ENCODE measurements at regions not wholly inside any gene's neighbourhood (a gene's known extent, or its start where the extent isn't known, plus 50 kb on each side); places are given as distances from the start of the nearest gene placed in this dataset.

GRCh38 chr6:168967281-168967925 lies 286.2 kb downstream of the THBS2 start:
- no peaks in the 10 kb centered on the region for H3K9me3 ChIP-seq (ENCODE audit: control insufficient read depth in 2 of 2, low read length in 2 of 2)
- H3K4me1 ChIP-seq (ENCODE audit: control insufficient read depth, insufficient read depth, low read length): peaks cover 2% of the 10 kb centered on the region
- no peak overlapping the region for H3K4me3 ChIP-seq (ENCODE audit: low read length in 2 of 2)
- H3K9ac ChIP-seq (ENCODE audit: low read length in 2 of 2): no peak overlapping the region
- H3K27me3 ChIP-seq (ENCODE audit: control insufficient read depth in 1 of 2, insufficient read depth in 2 of 2, low read length in 2 of 2): no peaks in the 10 kb centered on the region
- H3K27ac ChIP-seq (ENCODE audit: low read length): no peak overlapping the region
- H3K36me3 ChIP-seq (ENCODE audit: control insufficient read depth in 2 of 2, insufficient read depth in 2 of 2, low read length in 2 of 2): no peaks in the 10 kb centered on the region

- no peak overlapping the region for H3K27ac ChIP-seq (ENCODE audit: low read length)
- H3K27me3 ChIP-seq (ENCODE audit: control insufficient read depth in 1 of 2, insufficient read depth in 2 of 2, low read length in 2 of 2): no peaks in the 10 kb centered on the region
- no peak overlapping the region for H3K4me3 ChIP-seq (ENCODE audit: low read length in 2 of 2)
- no peaks in the 10 kb centered on the region for H3K36me3 ChIP-seq (ENCODE audit: control insufficient read depth in 2 of 2, insufficient read depth in 2 of 2, low read length in 2 of 2)
- peaks cover 10% of the 10 kb centered on the region for H3K4me1 ChIP-seq (ENCODE audit: control insufficient read depth, insufficient read depth, low read length)
- H3K9ac ChIP-seq (ENCODE audit: low read length in 2 of 2): no peak overlapping the region
- no peaks in the 10 kb centered on the region for H3K9me3 ChIP-seq (ENCODE audit: control insufficient read depth in 2 of 2, low read length in 2 of 2)
Observed at GRCh38 chr6:168964138-168964835, 289.4 kb downstream of the THBS2 start.

- Histone ChIP-seq H3K9me3 (ENCODE audit: control insufficient read depth in 2 of 2, low read length in 2 of 2) (no peaks in the 10 kb centered on the region), H3K27ac (ENCODE audit: low read length) (no peak overlapping the region), H3K4me3 (ENCODE audit: low read length in 2 of 2) (no peak overlapping the region), H3K4me1 (ENCODE audit: control insufficient read depth, insufficient read depth, low read length) (peaks cover 8% of the 10 kb centered on the region), H3K27me3 (ENCODE audit: control insufficient read depth in 1 of 2, insufficient read depth in 2 of 2, low read length in 2 of 2) (no peaks in the 10 kb centered on the region), H3K9ac (ENCODE audit: low read length in 2 of 2) (no peak overlapping the region), H3K36me3 (ENCODE audit: control insufficient read depth in 2 of 2, insufficient read depth in 2 of 2, low read length in 2 of 2) (no peaks in the 10 kb centered on the region)
Observed at GRCh38 chr6:168962886-168963285, 290.8 kb downstream of the THBS2 start.

GRCh38 chr6:168961264-168961656 lies 292.4 kb downstream of the THBS2 start:
- no peak overlapping the region for H3K9ac ChIP-seq (ENCODE audit: low read length in 2 of 2)
- H3K9me3 ChIP-seq (ENCODE audit: control insufficient read depth in 2 of 2, low read length in 2 of 2): no peaks in the 10 kb centered on the region
- H3K4me3 ChIP-seq (ENCODE audit: low read length in 2 of 2): no peak overlapping the region
- no peaks in the 10 kb centered on the region for H3K36me3 ChIP-seq (ENCODE audit: control insufficient read depth in 2 of 2, insufficient read depth in 2 of 2, low read length in 2 of 2)
- no peaks in the 10 kb centered on the region for H3K27me3 ChIP-seq (ENCODE audit: control insufficient read depth in 1 of 2, insufficient read depth in 2 of 2, low read length in 2 of 2)
- H3K27ac ChIP-seq (ENCODE audit: low read length): no peak overlapping the region
- H3K4me1 ChIP-seq (ENCODE audit: control insufficient read depth, insufficient read depth, low read length): peaks cover 10% of the 10 kb centered on the region

GRCh38 chr6:168960551-168961263 lies 292.9 kb downstream of the THBS2 start:
- Histone ChIP-seq H3K4me3 (ENCODE audit: low read length in 2 of 2) (no peak overlapping the region), H3K9ac (ENCODE audit: low read length in 2 of 2) (no peak overlapping the region), H3K36me3 (ENCODE audit: control insufficient read depth in 2 of 2, insufficient read depth in 2 of 2, low read length in 2 of 2) (no peaks in the 10 kb centered on the region), H3K27ac (ENCODE audit: low read length) (no peak overlapping the region), H3K9me3 (ENCODE audit: control insufficient read depth in 2 of 2, low read length in 2 of 2) (no peaks in the 10 kb centered on the region), H3K4me1 (ENCODE audit: control insufficient read depth, insufficient read depth, low read length) (peaks cover 12% of the 10 kb centered on the region), H3K27me3 (ENCODE audit: control insufficient read depth in 1 of 2, insufficient read depth in 2 of 2, low read length in 2 of 2) (no peaks in the 10 kb centered on the region)

GRCh38 chr6:168959696-168960095 lies 293.9 kb downstream of the THBS2 start:
- H3K4me1 ChIP-seq (ENCODE audit: control insufficient read depth, insufficient read depth, low read length): peaks cover 12% of the 10 kb centered on the region
- H3K4me3 ChIP-seq (ENCODE audit: low read length in 2 of 2): no peak overlapping the region
- no peaks in the 10 kb centered on the region for H3K9me3 ChIP-seq (ENCODE audit: control insufficient read depth in 2 of 2, low read length in 2 of 2)
- no peak overlapping the region for H3K27ac ChIP-seq (ENCODE audit: low read length)
- no peak overlapping the region for H3K9ac ChIP-seq (ENCODE audit: low read length in 2 of 2)
- H3K27me3 ChIP-seq (ENCODE audit: control insufficient read depth in 1 of 2, insufficient read depth in 2 of 2, low read length in 2 of 2): no peaks in the 10 kb centered on the region
- H3K36me3 ChIP-seq (ENCODE audit: control insufficient read depth in 2 of 2, insufficient read depth in 2 of 2, low read length in 2 of 2): no peaks in the 10 kb centered on the region

DNA sequence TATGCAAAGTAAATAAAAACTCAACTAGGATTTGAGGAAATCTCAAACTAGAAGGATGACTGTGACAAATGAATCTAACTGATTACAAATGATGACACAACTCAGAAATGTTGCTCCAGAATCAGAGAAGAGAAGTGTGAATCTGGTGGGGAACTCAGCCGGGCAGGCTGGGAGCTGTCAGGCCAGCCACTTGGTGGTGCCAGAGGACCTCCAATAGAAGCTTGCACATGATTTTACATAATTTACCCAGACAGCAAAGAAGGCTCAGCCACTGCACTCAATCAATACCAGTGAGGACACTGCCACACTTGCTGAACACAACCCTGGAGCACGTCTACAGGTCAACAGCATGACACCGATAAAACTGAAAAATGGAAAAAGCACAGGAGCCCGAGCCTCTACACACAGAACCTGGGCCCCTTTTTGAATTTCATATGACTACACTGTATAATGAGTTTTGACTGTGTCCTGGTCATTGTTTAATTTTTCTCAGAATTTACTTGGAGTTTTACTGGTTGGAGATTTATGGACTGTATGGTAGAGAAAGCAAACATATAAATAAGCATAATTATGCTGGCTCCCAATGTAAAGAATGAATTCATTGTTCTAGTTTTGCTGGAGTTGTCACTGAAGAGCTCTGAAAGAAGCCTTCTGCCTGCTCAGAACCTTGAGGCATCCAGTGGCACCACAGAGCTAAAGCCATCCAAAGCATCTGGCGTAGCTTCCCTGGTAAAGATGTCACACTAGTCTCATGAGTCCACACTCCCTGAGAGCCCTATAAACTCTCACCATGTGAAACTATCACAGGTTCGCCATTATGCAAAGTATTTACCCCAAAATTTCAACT lies 296.5 kb downstream of the THBS2 start:
- no peaks in the 10 kb centered on the region for H3K9me3 ChIP-seq (ENCODE audit: control insufficient read depth in 2 of 2, low read length in 2 of 2)
- H3K9ac ChIP-seq (ENCODE audit: low read length in 2 of 2): no peak overlapping the region
- H3K27me3 ChIP-seq (ENCODE audit: control insufficient read depth in 1 of 2, insufficient read depth in 2 of 2, low read length in 2 of 2): no peaks in the 10 kb centered on the region

DNA sequence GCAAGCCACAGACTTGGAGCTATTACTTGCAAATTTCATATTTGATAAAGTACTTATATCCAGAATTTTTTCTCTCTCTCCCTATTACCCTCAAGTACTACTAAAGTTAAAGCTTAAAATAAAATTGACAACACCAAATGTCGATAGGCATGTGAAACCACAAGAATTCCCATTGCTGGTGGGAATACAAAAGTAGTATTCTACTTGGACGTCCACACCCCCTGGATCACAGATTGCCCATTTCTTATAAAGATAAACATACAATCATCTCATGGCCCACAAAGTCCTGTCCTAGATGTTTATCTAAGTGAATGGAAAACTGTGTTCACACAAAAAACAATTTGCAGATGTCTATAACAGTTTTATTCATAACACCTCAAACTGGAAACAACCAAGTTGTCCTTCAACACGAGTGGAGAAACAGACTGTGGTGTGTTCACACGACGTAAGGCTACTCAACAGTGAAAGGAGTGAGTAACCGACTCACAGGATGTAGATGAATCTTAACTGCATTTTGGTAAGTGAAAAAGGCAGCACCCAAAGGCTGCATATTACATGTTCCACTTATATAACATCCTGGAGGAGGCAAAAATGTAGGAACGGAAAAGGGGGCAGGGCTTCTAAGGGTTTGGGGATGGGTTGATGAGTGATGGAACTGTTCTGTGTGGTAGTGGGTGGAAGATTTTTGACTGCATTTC lies 297.4 kb downstream of the THBS2 start:
- Histone ChIP-seq H3K27me3 (ENCODE audit: control insufficient read depth in 1 of 2, insufficient read depth in 2 of 2, low read length in 2 of 2) (no peaks in the 10 kb centered on the region), H3K4me1 (ENCODE audit: control insufficient read depth, insufficient read depth, low read length) (peaks cover 11% of the 10 kb centered on the region), H3K27ac (ENCODE audit: low read length) (no peak overlapping the region), H3K4me3 (ENCODE audit: low read length in 2 of 2) (no peak overlapping the region), H3K9me3 (ENCODE audit: control insufficient read depth in 2 of 2, low read length in 2 of 2) (no peaks in the 10 kb centered on the region), H3K36me3 (ENCODE audit: control insufficient read depth in 2 of 2, insufficient read depth in 2 of 2, low read length in 2 of 2) (no peaks in the 10 kb centered on the region), H3K9ac (ENCODE audit: low read length in 2 of 2) (no peak overlapping the region)

More for the DNA sequence above, 296.5 kb downstream of the THBS2 start:
- H3K4me3 ChIP-seq (ENCODE audit: low read length in 2 of 2): no peak overlapping the region
- H3K36me3 ChIP-seq (ENCODE audit: control insufficient read depth in 2 of 2, insufficient read depth in 2 of 2, low read length in 2 of 2): no peaks in the 10 kb centered on the region
- no peak overlapping the region for H3K27ac ChIP-seq (ENCODE audit: low read length)
- H3K4me1 ChIP-seq (ENCODE audit: control insufficient read depth, insufficient read depth, low read length): peaks cover 12% of the 10 kb centered on the region

DNA sequence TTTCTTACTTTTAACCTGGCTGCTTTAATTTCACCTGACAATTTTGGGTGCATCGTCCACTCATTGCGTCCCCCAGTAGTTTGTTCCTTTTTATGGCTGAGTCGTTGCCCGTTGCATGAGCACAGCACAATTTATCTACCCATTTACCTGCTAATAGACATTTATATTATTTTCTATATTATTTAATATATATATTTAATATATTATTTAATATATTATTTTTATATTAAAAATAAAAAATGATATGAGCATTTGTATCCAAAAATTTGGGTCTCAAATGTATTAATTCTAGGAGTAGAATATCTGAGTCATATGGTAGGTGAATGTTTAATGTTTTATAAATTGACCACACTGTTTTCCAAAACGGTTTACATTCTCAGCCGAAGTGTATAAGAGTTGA lies 300.2 kb downstream of the THBS2 start:
- H3K9ac ChIP-seq (ENCODE audit: low read length in 2 of 2): no peak overlapping the region
- H3K4me3 ChIP-seq (ENCODE audit: low read length in 2 of 2): no peak overlapping the region
- peaks cover 25% of the 10 kb centered on the region for H3K4me1 ChIP-seq (ENCODE audit: control insufficient read depth, insufficient read depth, low read length)
- H3K27ac ChIP-seq (ENCODE audit: low read length): no peak overlapping the region
- H3K36me3 ChIP-seq (ENCODE audit: control insufficient read depth in 2 of 2, insufficient read depth in 2 of 2, low read length in 2 of 2): no peaks in the 10 kb centered on the region
- H3K9me3 ChIP-seq (ENCODE audit: control insufficient read depth in 2 of 2, low read length in 2 of 2): no peaks in the 10 kb centered on the region
- H3K27me3 ChIP-seq (ENCODE audit: control insufficient read depth in 1 of 2, insufficient read depth in 2 of 2, low read length in 2 of 2): no peaks in the 10 kb centered on the region

GRCh38 chr6:168951217-168951616 lies 302.4 kb downstream of the THBS2 start:
- H3K27ac ChIP-seq (ENCODE audit: low read length): peak overlapping the region; percentile 84
- H3K9ac ChIP-seq (ENCODE audit: low read length in 2 of 2): peak overlapping the region; percentile 6 to 20
- H3K9me3 ChIP-seq (ENCODE audit: control insufficient read depth in 2 of 2, low read length in 2 of 2): no peaks in the 10 kb centered on the region
- H3K36me3 ChIP-seq (ENCODE audit: control insufficient read depth in 2 of 2, insufficient read depth in 2 of 2, low read length in 2 of 2): no peaks in the 10 kb centered on the region
- H3K27me3 ChIP-seq (ENCODE audit: control insufficient read depth in 1 of 2, insufficient read depth in 2 of 2, low read length in 2 of 2): no peaks in the 10 kb centered on the region
- H3K4me3 ChIP-seq (ENCODE audit: low read length in 2 of 2): peak overlapping the region in 1 of 2 donors; percentile 16
- H3K4me1 ChIP-seq (ENCODE audit: control insufficient read depth, insufficient read depth, low read length): peaks cover 24% of the 10 kb centered on the region
